Adipocyte (in vitro differentiated cells): ENCODE measurements at regions not wholly inside any gene's neighbourhood (a gene's known extent, or its start where the extent isn't known, plus 50 kb on each side); places are given as distances from the start of the nearest gene placed in this dataset.
A peak's percentile ranks its signal among the peaks of the same experiment; 100 is the strongest.

Experiments
- DNase-seq: peaks from one replicate; pipeline ENCODE4 v3.0.0-alpha.2; 2015; ENCODE audit warnings: low read depth
- H3K27me3 ChIP-seq: replicated peaks from 2 replicates; pipeline ENCODE4 v1.7.0; 2013; ENCODE audit warnings: mild to moderate bottlenecking, low read length, moderate library complexity; ENCODE audit not compliant: control insufficient read depth, insufficient read depth
- H3K36me3 ChIP-seq: 2 replicates; pipeline ENCODE4 v1.7.0; 2013; ENCODE audit warnings: low read length, mild to moderate bottlenecking, moderate library complexity; ENCODE audit not compliant: control insufficient read depth, insufficient read depth, severe bottlenecking
- H3K4me1 ChIP-seq: 2 replicates; pipeline ENCODE4 v1.7.0; 2013; ENCODE audit warnings: mild to moderate bottlenecking, low read length, moderate library complexity; ENCODE audit not compliant: control insufficient read depth, insufficient read depth
- H3K4me3 ChIP-seq: 2 replicates; pipeline ENCODE4 v1.7.0; 2013; ENCODE audit warnings: mild to moderate bottlenecking, low read length, moderate library complexity
- H3K9ac ChIP-seq: 2 replicates; pipeline ENCODE4 v1.7.0; 2013; ENCODE audit warnings: mild to moderate bottlenecking, low read length, moderate library complexity
- H3K9me3 ChIP-seq: 2 replicates; pipeline ENCODE4 v1.7.0; 2013; ENCODE audit warnings: mild to moderate bottlenecking, low read length, moderate library complexity; ENCODE audit not compliant: control insufficient read depth

- no peak for DNase-seq
- Histone ChIP-seq H3K36me3 (no peaks in the 10 kb centered on the region), H3K9ac (peak overlapping the region; percentile 62), H3K27me3 (no peaks in the 10 kb centered on the region), H3K9me3 (no peaks in the 10 kb centered on the region), H3K4me3 (no peak overlapping the region), H3K4me1 (peaks cover 9% of the 10 kb centered on the region)
These were observed 65.6 kb upstream of the FUT8 start for GRCh38 chr14:65346895-65347294.

GRCh38 chr14:65348137-65348536 is 64.4 kb upstream of the FUT8 start:
- Histone ChIP-seq H3K4me1 (peaks cover 14% of the 10 kb centered on the region), H3K9me3 (no peaks in the 10 kb centered on the region), H3K4me3 (no peak overlapping the region), H3K36me3 (no peaks in the 10 kb centered on the region), H3K9ac (no peak overlapping the region), H3K27me3 (no peaks in the 10 kb centered on the region)
- DNase-seq: no peak

GRCh38 chr14:65349100-65349499 is 63.4 kb upstream of the FUT8 start:
- H3K9me3 ChIP-seq: no peaks in the 10 kb centered on the region
- no peaks in the 10 kb centered on the region for H3K36me3 ChIP-seq
- no peak overlapping the region for H3K9ac ChIP-seq
- H3K27me3 ChIP-seq: no peaks in the 10 kb centered on the region
- DNase-seq: no peak
- H3K4me1 ChIP-seq: peaks cover 16% of the 10 kb centered on the region
- no peak overlapping the region for H3K4me3 ChIP-seq

- Histone ChIP-seq H3K9ac (no peak overlapping the region), H3K27me3 (no peaks in the 10 kb centered on the region), H3K9me3 (no peaks in the 10 kb centered on the region), H3K4me3 (no peak overlapping the region), H3K4me1 (peaks cover 16% of the 10 kb centered on the region), H3K36me3 (no peaks in the 10 kb centered on the region)
- DNase-seq: no peak
These were observed 60.9 kb upstream of the FUT8 start for GRCh38 chr14:65351493-65352194.

GRCh38 chr14:65352964-65353530 is 59.5 kb upstream of the FUT8 start:
- Histone ChIP-seq H3K9me3 (no peaks in the 10 kb centered on the region), H3K4me1 (peaks cover 19% of the 10 kb centered on the region), H3K36me3 (no peaks in the 10 kb centered on the region), H3K9ac (no peak overlapping the region), H3K4me3 (no peak overlapping the region), H3K27me3 (no peaks in the 10 kb centered on the region)
- no peak for DNase-seq

- no peak overlapping the region for H3K9ac ChIP-seq
- H3K4me1 ChIP-seq: peaks cover 19% of the 10 kb centered on the region
- no peaks in the 10 kb centered on the region for H3K27me3 ChIP-seq
- no peak for DNase-seq
- H3K9me3 ChIP-seq: no peaks in the 10 kb centered on the region
- H3K36me3 ChIP-seq: no peaks in the 10 kb centered on the region
- no peak overlapping the region for H3K4me3 ChIP-seq
These were observed 58.4 kb upstream of the FUT8 start for GRCh38 chr14:65354131-65354530.

GRCh38 chr14:65354715-65355114 is 57.8 kb upstream of the FUT8 start:
- no peak overlapping the region for H3K4me3 ChIP-seq
- H3K36me3 ChIP-seq: no peaks in the 10 kb centered on the region
- no peak for DNase-seq
- H3K9ac ChIP-seq: no peak overlapping the region
- H3K4me1 ChIP-seq: peaks cover 19% of the 10 kb centered on the region
- no peaks in the 10 kb centered on the region for H3K9me3 ChIP-seq
- H3K27me3 ChIP-seq: no peaks in the 10 kb centered on the region

DNA sequence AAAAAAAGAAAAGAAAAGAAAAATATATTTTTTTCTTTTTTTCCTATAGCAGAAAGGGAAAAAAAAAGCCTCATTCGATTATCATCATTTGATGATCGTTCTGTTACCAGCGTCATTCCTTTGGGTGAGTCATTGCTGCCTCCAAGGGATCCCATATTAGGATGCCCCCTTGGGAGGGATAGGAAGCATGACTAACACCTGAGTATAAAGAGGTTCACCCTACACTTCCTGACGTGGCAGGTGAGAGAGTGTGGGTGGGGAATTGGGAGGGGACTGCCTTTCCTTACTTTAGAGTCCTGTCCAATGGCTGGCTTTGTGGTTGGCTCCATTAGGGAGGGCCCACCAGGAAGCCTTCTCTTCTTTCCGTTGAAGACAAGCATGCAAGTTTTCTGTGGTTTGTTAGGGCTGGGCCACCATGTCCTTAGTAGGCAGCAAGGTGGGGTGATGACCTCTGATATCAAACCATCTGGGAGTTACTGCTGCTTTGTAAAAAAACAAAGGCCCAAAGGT is 56.1 kb upstream of the FUT8 start:
- peak; percentile 48 for DNase-seq
- H3K4me1 ChIP-seq: peaks cover 19% of the 10 kb centered on the region
- no peaks in the 10 kb centered on the region for H3K27me3 ChIP-seq
- no peaks in the 10 kb centered on the region for H3K9me3 ChIP-seq
- no peak overlapping the region for H3K9ac ChIP-seq
- H3K4me3 ChIP-seq: no peak overlapping the region
- H3K36me3 ChIP-seq: no peaks in the 10 kb centered on the region

DNA sequence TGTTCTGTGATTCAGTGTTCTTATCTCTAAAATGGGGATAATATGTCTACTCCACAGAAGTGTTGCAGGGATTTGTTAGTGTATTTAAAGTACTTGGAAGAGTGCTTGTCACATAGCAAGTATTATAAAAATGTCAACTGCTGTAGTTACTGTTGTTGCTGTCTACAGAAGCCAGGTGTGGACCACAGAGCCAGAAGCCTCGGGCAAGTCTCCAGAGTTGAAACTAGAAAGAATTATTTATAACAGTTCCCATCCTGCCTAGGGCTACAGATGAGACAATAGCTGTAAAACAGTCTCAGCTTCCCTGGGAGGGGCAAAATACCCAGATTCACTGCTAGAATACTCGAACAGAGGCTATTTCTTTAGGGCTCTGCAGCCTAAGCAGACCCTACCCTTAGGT is 55.4 kb upstream of the FUT8 start:
- Histone ChIP-seq H3K27me3 (no peaks in the 10 kb centered on the region), H3K9ac (no peak overlapping the region), H3K4me1 (peaks cover 23% of the 10 kb centered on the region), H3K9me3 (no peaks in the 10 kb centered on the region), H3K4me3 (no peak overlapping the region), H3K36me3 (no peaks in the 10 kb centered on the region)
- no peak for DNase-seq

DNA sequence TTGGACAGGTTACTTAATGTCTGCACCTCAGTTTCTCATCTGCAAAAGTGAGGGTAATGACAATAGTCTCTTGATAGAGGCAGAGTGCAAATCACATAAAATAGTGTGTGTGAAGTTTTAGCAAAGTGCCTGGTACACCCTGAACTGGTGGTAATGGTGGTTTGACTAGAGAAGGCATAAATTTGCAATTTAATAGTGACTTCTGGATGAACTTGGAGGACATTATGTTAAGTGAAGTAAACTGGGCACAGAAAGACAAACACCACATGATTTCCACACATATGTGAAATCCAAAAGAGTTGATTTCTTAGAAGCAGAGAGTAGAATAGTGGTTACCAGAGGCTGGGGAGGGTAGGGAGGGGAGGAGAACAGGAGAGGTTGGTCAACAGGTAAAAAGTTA is 54.8 kb upstream of the FUT8 start:
- no peaks in the 10 kb centered on the region for H3K27me3 ChIP-seq
- no peak overlapping the region for H3K4me3 ChIP-seq
- H3K9ac ChIP-seq: no peak overlapping the region
- no peaks in the 10 kb centered on the region for H3K36me3 ChIP-seq
- H3K9me3 ChIP-seq: no peaks in the 10 kb centered on the region
- DNase-seq: no peak
- peaks cover 26% of the 10 kb centered on the region for H3K4me1 ChIP-seq

- no peak overlapping the region for H3K9ac ChIP-seq
- no peaks in the 10 kb centered on the region for H3K27me3 ChIP-seq
- H3K9me3 ChIP-seq: no peaks in the 10 kb centered on the region
- DNase-seq: no peak
- no peak overlapping the region for H3K4me3 ChIP-seq
- H3K4me1 ChIP-seq: peaks cover 20% of the 10 kb centered on the region
- H3K36me3 ChIP-seq: no peaks in the 10 kb centered on the region
These were observed 53.0 kb upstream of the FUT8 start for GRCh38 chr14:65359503-65359902.
